K562 (cell line): ENCODE measurements at regions not wholly inside any gene's neighbourhood (a gene's known extent, or its start where the extent isn't known, plus 50 kb on each side); places are given as distances from the start of the nearest gene placed in this dataset.

Experiments
- ATAC-seq: fragments of 200-7000 bp; cut with Tn5 transposase; 3 replicates; pipeline ENCODE4 v1.9.1; 2020; ENCODE audit warnings: moderate library complexity
- BruUV-seq: library from RNA; stranded (reverse); fragments of 400-500 nt; replicated peaks from 2 replicates; lab custom pipeline; 2021; lab: Mats Ljungman, UMichigan
- CTCF ChIA-PET: fragments of 300-600 bp; formaldehyde crosslinking; extraction: SDS; loops from one replicate; lab custom pipeline; 2021; ENCODE audit warnings: low intra/inter-chr PET ratio; lab: Yijun Ruan, JAX
- POLR2A ChIA-PET: fragments of 300-600, 350-650 bp; sonication (Branson Sonifier 250); formaldehyde crosslinking; extraction: SDS; loops from one replicate; lab custom pipeline; 2021; ENCODE audit warnings: antibody characterized with exemption, inconsistent platforms; lab: Yijun Ruan, JAX
- DNase-seq, 4 experiments: peaks; one replicate each; pipeline versions ENCODE4 v3.0.0 to v3.0.0-alpha.2; 2011 to 2018; ENCODE audit warnings: low spot score in 3 of 4, mixed read lengths in 3 of 4; ENCODE audit errors: extremely low read depth in 1 of 4
- FAIRE-seq: peaks from 2 replicates; lab custom pipeline; 2011; peaks lifted over from hg19 to GRCh38; lab: Jason Lieb, UNC
- H2AFZ ChIP-seq: 2 replicates; pipeline ENCODE4 v1.6.0; 2011; ENCODE audit warnings: low read depth, low read length, control low read depth, inconsistent platforms
- H3K27ac ChIP-seq: fragments of 200-600 bp; 3 replicates; pipeline ENCODE4 v1.8.0; 2011; ENCODE audit warnings: low read depth, mild to moderate bottlenecking, control low read depth, inconsistent platforms, low read length, moderate library complexity, mixed read lengths; ENCODE audit errors: extremely low read depth
- H3K27me3 ChIP-seq, 2 experiments: fragments of 300-600 bp in 1 of 2; 2 replicates in 1 of 2; 3 replicates in 1 of 2; pipeline versions ENCODE4 v1.6.0 to v1.8.0; 2011; ENCODE audit warnings: inconsistent platforms in 2 of 2, low read length in 2 of 2, mild to moderate bottlenecking in 1 of 2, mixed read lengths in 1 of 2, moderate library complexity in 1 of 2; ENCODE audit not compliant: control insufficient read depth in 2 of 2, insufficient read depth in 2 of 2
- H3K36me3 ChIP-seq: fragments of 300-600 bp; 3 replicates; pipeline ENCODE4 v1.8.0; 2011; ENCODE audit warnings: mild to moderate bottlenecking, low read length, inconsistent platforms; ENCODE audit not compliant: control insufficient read depth, insufficient read depth
- H3K4me1 ChIP-seq, 2 experiments: fragments of 200-600 bp in 1 of 2; replicated peaks in 1 of 2; 2 replicates in 1 of 2; 3 replicates in 1 of 2; pipeline versions ENCODE4 v1.5.1 to v1.8.0; 2011; ENCODE audit warnings: inconsistent platforms in 2 of 2, low read length in 2 of 2, mild to moderate bottlenecking in 1 of 2, mixed read lengths in 1 of 2, moderate library complexity in 1 of 2; ENCODE audit not compliant: control insufficient read depth in 2 of 2, insufficient read depth in 2 of 2
- H3K4me2 ChIP-seq: 2 replicates; pipeline ENCODE4 v1.6.1; 2011; ENCODE audit warnings: low read length, control low read depth, inconsistent platforms, mixed read lengths; ENCODE audit not compliant: insufficient read depth
- H3K4me3 ChIP-seq: fragments of 200-600 bp; sonication (generic), shearing (Covaris generic); 2 replicates; pipeline ENCODE4 v1.5.1; 2016; ENCODE audit warnings: control low read depth, inconsistent platforms
- H3K79me2 ChIP-seq: fragments of 200-600 bp; 3 replicates; pipeline ENCODE4 v1.8.0; 2011; ENCODE audit warnings: low read length, inconsistent platforms; ENCODE audit not compliant: control insufficient read depth, insufficient read depth
- H3K9ac ChIP-seq, 2 experiments: 2 replicates each; pipeline versions ENCODE4 v1.6.0 to v1.6.1; 2011; ENCODE audit warnings: low read depth in 2 of 2, low read length in 2 of 2, control low read depth in 1 of 2, inconsistent platforms in 1 of 2, mild to moderate bottlenecking in 1 of 2, mixed read lengths in 1 of 2; ENCODE audit not compliant: insufficient read depth in 1 of 2
- H3K9me1 ChIP-seq: one replicate; pipeline ENCODE4 v1.6.0; 2011; ENCODE audit warnings: inconsistent platforms, mild to moderate bottlenecking, low read length, moderate library complexity; ENCODE audit not compliant: control insufficient read depth, insufficient read depth
- H3K9me3 ChIP-seq: replicated peaks from 2 replicates; pipeline ENCODE4 v1.5.1; 2011; ENCODE audit warnings: low read depth, low read length, inconsistent platforms; ENCODE audit not compliant: control insufficient read depth, insufficient read depth
- H4K20me1 ChIP-seq: replicated peaks from 2 replicates; pipeline ENCODE4 v1.6.1; 2011; ENCODE audit warnings: low read length, inconsistent platforms, mixed read lengths; ENCODE audit not compliant: control insufficient read depth, insufficient read depth
- ATF3 ChIP-seq, 2 experiments: fragments of 450-650 bp in 1 of 2; sonication (generic) in 1 of 2; formaldehyde crosslinking in 1 of 2; IDR thresholded peaks in 1 of 2; conservative IDR thresholded peaks in 1 of 2; 2 replicates each; pipeline versions ENCODE4 v1.6.1 to v1.8.1; 2016 to 2023; ENCODE audit warnings: mild to moderate bottlenecking in 2 of 2, moderate library complexity in 2 of 2, inconsistent platforms in 1 of 2, missing genetic modification reagents in 1 of 2
- CREB3L1 ChIP-seq: fragments of 450-650 bp; IDR thresholded peaks from 2 replicates; pipeline ENCODE4 v1.6.1; 2014; ENCODE audit warnings: low read depth, mild to moderate bottlenecking, moderate library complexity, borderline replicate concordance
- ETV6 ChIP-seq, 3 experiments: fragments of 150-350 bp in 1 of 3; sonication (generic) in 1 of 3; formaldehyde crosslinking in 1 of 3; IDR thresholded peaks; 2 replicates each; pipeline versions ENCODE4 v1.6.1 to v1.8.0; 2014 to 2022; ENCODE audit warnings: borderline replicate concordance in 2 of 3, low read depth in 2 of 3, antibody characterized with exemption in 1 of 3, low read length in 1 of 3, mild to moderate bottlenecking in 1 of 3, missing genetic modification reagents in 1 of 3
- FIP1L1 ChIP-seq: fragments of 200-400 bp; formaldehyde crosslinking; IDR thresholded peaks from 2 replicates; pipeline ENCODE4 v1.6.1; 2018; ENCODE audit warnings: mild to moderate bottlenecking, low read depth, low read length; ENCODE audit not compliant: poor library complexity, severe bottlenecking
- MCM5 ChIP-seq: fragments of 450-650 bp; IDR thresholded peaks from 2 replicates; pipeline ENCODE4 v1.6.1; 2016; ENCODE audit warnings: low read depth
- MTA3 ChIP-seq: fragments of 450-650 bp; formaldehyde crosslinking; IDR thresholded peaks from 2 replicates; pipeline ENCODE4 v1.6.1; 2017; ENCODE audit warnings: mild to moderate bottlenecking, borderline replicate concordance
- NBN ChIP-seq: fragments of 450-650 bp; IDR thresholded peaks from 2 replicates; pipeline ENCODE4 v1.6.1; 2016; ENCODE audit warnings: low read depth, mild to moderate bottlenecking
- NFE2L1 ChIP-seq: fragments of 450-650 bp; IDR thresholded peaks from 2 replicates; pipeline ENCODE4 v1.6.1; 2016; ENCODE audit warnings: missing genetic modification characterization, low read depth, mild to moderate bottlenecking, missing compliant biosample characterization, moderate library complexity, borderline replicate concordance
- PCBP1 ChIP-seq: fragments of 200-400 bp; formaldehyde crosslinking; IDR thresholded peaks from 2 replicates; pipeline ENCODE4 v1.6.1; 2018; ENCODE audit warnings: mild to moderate bottlenecking, low read depth, low read length; ENCODE audit not compliant: poor library complexity, severe bottlenecking
- TAF9B ChIP-seq: fragments of 450-650 bp; IDR thresholded peaks from 2 replicates; pipeline ENCODE4 v1.6.1; 2018; ENCODE audit warnings: mild to moderate bottlenecking; ENCODE audit not compliant: partially characterized antibody
- ZNF347 ChIP-seq: fragments of 450-650 bp; formaldehyde crosslinking; IDR thresholded peaks from 2 replicates; pipeline ENCODE4 v1.4.0; 2020; ENCODE audit warnings: low read depth, mild to moderate bottlenecking, moderate library complexity
- ZNF583 ChIP-seq: fragments of 250-450 bp; sonication (Bioruptor Pico); IDR thresholded peaks from 2 replicates; pipeline ENCODE4 v1.4.0; 2020
- WGBS: fragments of 100-300 bp; shearing (Covaris generic); methylation state at CpG from one replicate; pipeline ENCODE4 v1.1.6; 2016; ENCODE audit warnings: low coverage, mixed read lengths; ENCODE audit not compliant: insufficient coverage; ENCODE audit errors: missing lambda C conversion rate; 5-methylcytosine and 5-hydroxymethylcytosine counted together
- in situ Hi-C: fragments of 300-500 bp; cut with MboI; formaldehyde crosslinking; loops from 4 replicates; pipeline ENCODE4 v1.15.0; 2018; ENCODE audit warnings: inconsistent platforms, mixed read lengths
- intact Hi-C: fragments of 100-400 bp; cut with micrococcal nuclease; formaldehyde crosslinking; loops from 2 replicates; pipeline ENCODE4 v1.14.2; 2022
- TF ChIP-seq, protein P1 (sequence below): fragments of 250-450 bp; sonication (Bioruptor Pico); IDR thresholded peaks from 2 replicates; pipeline ENCODE4 v1.8.0; 2021; ENCODE audit warnings: mild to moderate bottlenecking, moderate library complexity
- TF ChIP-seq, protein P2 (sequence below): fragments of 250-450 bp; sonication (Bioruptor Pico); IDR thresholded peaks from 2 replicates; pipeline ENCODE4 v1.8.0; 2022; ENCODE audit warnings: moderate library complexity, mild to moderate bottlenecking, inconsistent platforms

- POLR2A ChIA-PET: no interaction called here
- Histone ChIP-seq H3K27me3 (no peaks in the 10 kb centered on the region), H3K9ac (no peak overlapping the region), H4K20me1 (no peaks in the 10 kb centered on the region), H3K9me3 (no peaks in the 10 kb centered on the region), H3K9me1 (no peaks in the 10 kb centered on the region), H3K36me3 (no peaks in the 10 kb centered on the region)
- intact Hi-C loops: no loop called here
- no peak for ATAC-seq
- 0% methylated on average over 1 of the region's 1 CpG for WGBS
- TF ChIP-seq, protein P1, sequence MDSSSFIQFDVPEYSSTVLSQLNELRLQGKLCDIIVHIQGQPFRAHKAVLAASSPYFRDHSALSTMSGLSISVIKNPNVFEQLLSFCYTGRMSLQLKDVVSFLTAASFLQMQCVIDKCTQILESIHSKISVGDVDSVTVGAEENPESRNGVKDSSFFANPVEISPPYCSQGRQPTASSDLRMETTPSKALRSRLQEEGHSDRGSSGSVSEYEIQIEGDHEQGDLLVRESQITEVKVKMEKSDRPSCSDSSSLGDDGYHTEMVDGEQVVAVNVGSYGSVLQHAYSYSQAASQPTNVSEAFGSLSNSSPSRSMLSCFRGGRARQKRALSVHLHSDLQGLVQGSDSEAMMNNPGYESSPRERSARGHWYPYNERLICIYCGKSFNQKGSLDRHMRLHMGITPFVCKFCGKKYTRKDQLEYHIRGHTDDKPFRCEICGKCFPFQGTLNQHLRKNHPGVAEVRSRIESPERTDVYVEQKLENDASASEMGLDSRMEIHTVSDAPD (CRISPR knock-in tag): no peak
- no peak for TF ChIP-seq TAF9B
- TF ChIP-seq, protein P2, sequence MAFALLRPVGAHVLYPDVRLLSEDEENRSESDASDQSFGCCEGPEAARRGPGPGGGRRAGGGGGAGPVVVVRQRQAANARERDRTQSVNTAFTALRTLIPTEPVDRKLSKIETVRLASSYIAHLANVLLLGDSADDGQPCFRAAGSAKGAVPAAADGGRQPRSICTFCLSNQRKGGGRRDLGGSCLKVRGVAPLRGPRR (CRISPR knock-in tag): no peak
- TF ChIP-seq NBN: no peak
- TF ChIP-seq NFE2L1 (tag): no peak
- TF ChIP-seq ATF3 (IDR thresholded peaks at IDR 0.05): no peak
- TF ChIP-seq ATF3 (CRISPR knock-in tag; conservative IDR thresholded peaks at IDR 0.05): no peak
- no peak for TF ChIP-seq ETV6 (IDR thresholded peaks at IDR 0.05; ENCODE audit: borderline replicate concordance in 1 of 2, low read depth in 2 of 2, low read length in 1 of 2)
- no peak for TF ChIP-seq ETV6 (CRISPR knock-in tag; IDR thresholded peaks at IDR 0.05; ENCODE audit: borderline replicate concordance)
- no peak for TF ChIP-seq CREB3L1
- no peak for TF ChIP-seq MCM5
- no peak for TF ChIP-seq PCBP1
- no peak for TF ChIP-seq ZNF583
- no peak for TF ChIP-seq MTA3
- TF ChIP-seq FIP1L1: no peak
- TF ChIP-seq ZNF347: no peak
- TF ChIP-seq, all 486 proteins: peak for 0
- no peak overlapping the region for H3K27ac ChIP-seq
- no peaks in the 10 kb centered on the region for H3K4me1 ChIP-seq
- no peak overlapping the region for H3K4me3 ChIP-seq
- H3K4me2 ChIP-seq: no peak overlapping the region
- FAIRE-seq (no peak), DNase-seq (no peak)
- CTCF ChIA-PET: no interaction called here
- no peak overlapping the region for H2AFZ ChIP-seq
- H3K79me2 ChIP-seq: no peaks in the 10 kb centered on the region
- in situ Hi-C loops: no loop called here
- BruUV-seq: no TSS peak
These were observed 285.4 kb upstream of the ARSJ start for GRCh38 chr4:114264877-114265291.
